Renal cortical epithelial cell (primary cell): ENCODE measurements at regions not wholly inside any gene's neighbourhood (a gene's known extent, or its start where the extent isn't known, plus 50 kb on each side); places are given as distances from the start of the nearest gene placed in this dataset.

Source experiments
- DNase-seq: peaks from one replicate; pipeline ENCODE4 v3.0.0-alpha.2; 2011; ENCODE audit warnings: low read depth

GRCh38 chr6:139647016-139647415 is 272.6 kb upstream of the CITED2 start:
- no peak for DNase-seq

GRCh38 chr6:139644821-139645220 is 270.4 kb upstream of the CITED2 start:
- DNase-seq = no peak

GRCh38 chr6:139643986-139644385 is 269.5 kb upstream of the CITED2 start:
- DNase-seq = no peak

GRCh38 chr6:139642346-139642745 is 267.9 kb upstream of the CITED2 start:
- DNase-seq = no peak

DNA sequence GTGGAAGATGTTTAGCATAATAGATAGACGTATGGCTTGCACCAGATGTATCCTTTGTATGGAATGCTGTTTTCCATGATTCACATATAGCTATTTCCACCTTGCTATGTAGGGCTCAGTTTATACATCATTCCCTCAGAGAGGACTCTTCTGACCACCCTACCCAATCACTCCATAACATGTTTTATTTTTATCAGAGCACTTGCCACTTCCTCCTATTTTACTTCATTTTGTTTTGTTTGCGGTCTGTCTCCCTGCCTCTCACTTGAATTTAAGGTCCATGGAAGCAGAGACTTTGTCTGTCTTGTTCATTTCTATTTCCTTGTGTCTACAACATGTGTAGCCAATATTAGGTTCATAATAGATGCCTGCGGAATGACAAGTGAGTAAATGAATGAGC is 266.9 kb upstream of the CITED2 start:
- no peak for DNase-seq

- DNase-seq = no peak
These were observed 266.5 kb upstream of the CITED2 start for GRCh38 chr6:139640921-139641320.

- DNase-seq = peak; percentile 21
These were observed 266.0 kb upstream of the CITED2 start for GRCh38 chr6:139640448-139640847.

DNA sequence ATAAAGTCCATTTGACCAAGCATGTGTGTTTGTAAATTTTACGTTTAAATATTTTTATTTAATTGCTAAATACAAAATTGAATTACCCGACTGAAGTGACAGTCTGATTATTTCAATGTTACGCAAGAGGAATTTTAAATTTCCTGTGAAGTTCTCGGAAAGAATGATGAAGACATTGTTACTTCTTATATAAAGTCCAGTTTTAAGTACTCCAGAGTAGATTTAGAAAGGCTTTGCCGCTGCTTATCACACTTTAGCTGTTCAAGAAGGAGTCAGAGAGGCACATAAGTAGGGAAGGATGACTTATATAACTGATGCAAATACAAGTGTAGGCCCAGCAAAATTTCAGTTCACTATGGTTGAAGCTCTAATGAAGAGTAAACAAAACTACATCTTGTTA is 265.1 kb upstream of the CITED2 start:
- DNase-seq = no peak

DNA sequence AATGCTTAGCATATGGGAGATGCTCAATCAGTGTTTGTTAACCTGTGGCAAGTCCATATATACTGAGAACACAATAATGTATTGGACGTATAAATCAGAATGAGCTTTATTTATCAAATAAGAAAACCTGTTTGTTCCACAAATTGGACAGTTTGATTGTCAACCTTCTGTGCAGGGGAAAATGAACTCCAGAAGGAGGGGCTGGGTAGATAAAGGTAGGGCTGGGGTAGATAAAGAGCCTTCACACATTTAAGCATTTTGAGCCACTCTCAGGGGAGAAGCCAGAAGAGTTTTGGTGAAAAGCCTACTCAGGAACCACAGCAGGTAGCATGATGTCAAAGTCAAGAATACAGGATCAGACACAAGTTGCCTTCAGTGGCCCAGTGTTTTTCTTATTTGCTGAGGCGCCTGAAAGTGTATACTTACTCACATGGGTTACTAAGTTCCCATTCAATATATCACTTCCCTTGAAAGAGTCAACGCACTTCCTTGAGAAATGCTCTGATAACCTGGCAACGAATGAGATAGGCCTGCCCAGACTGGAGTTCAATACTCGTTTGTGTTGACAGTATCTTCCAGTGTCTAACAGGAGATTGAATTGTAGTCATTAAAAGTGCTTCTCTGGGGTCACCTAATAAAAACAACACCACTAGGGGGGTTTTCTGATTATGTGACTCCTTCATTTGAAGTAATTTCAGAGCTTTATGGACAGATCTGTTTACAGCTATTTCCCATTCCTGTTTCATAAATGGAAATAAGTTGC is 263.9 kb upstream of the CITED2 start:
- DNase-seq = no peak

GRCh38 chr6:139637766-139638165 is 263.3 kb upstream of the CITED2 start:
- DNase-seq = no peak

DNA sequence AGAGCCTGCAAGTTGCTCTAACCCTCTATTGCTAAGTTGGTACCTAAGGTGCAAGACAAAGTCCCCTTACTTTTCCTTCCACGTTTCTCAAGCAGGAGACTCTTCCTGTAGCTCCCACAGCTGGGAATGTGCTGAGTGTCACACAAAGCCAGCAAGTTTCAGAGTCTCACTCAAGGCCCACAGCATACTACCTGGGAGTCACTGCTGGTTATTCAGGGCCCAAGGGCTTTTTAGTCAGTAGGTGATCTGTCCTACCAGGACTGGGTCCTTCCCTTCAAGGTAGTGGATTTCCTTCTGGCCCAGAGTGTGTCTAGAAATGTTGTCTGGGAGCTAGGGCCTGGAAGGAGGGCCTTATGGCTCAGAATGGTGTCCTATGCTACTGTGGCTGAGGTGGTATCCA is 261.9 kb upstream of the CITED2 start:
- no peak for DNase-seq

GRCh38 chr6:139635401-139636130 is 261.1 kb upstream of the CITED2 start:
- no peak for DNase-seq

DNA sequence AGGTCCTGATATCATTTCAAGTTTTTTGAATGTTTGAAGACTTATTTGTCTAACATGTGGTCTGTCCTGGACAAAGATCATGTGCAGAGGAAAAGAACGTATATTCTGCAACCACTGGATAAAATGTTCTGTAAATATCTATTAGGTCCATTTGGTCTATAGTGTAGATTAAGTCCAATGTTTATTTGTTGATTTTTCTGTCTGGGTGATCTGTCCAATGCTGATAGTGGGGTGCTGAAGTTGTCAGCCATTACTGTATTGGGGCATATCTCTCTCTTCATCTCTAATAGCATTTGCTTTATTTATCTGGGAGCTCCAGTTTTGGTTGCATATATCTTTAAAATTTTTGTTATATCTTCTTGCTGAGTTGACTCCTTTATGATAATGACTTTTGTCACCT is 258.4 kb upstream of the CITED2 start:
- DNase-seq = no peak

GRCh38 chr6:139628270-139628669 is 253.8 kb upstream of the CITED2 start:
- DNase-seq = no peak

- DNase-seq = no peak
These were observed 252.6 kb upstream of the CITED2 start for GRCh38 chr6:139627091-139627490.

DNA sequence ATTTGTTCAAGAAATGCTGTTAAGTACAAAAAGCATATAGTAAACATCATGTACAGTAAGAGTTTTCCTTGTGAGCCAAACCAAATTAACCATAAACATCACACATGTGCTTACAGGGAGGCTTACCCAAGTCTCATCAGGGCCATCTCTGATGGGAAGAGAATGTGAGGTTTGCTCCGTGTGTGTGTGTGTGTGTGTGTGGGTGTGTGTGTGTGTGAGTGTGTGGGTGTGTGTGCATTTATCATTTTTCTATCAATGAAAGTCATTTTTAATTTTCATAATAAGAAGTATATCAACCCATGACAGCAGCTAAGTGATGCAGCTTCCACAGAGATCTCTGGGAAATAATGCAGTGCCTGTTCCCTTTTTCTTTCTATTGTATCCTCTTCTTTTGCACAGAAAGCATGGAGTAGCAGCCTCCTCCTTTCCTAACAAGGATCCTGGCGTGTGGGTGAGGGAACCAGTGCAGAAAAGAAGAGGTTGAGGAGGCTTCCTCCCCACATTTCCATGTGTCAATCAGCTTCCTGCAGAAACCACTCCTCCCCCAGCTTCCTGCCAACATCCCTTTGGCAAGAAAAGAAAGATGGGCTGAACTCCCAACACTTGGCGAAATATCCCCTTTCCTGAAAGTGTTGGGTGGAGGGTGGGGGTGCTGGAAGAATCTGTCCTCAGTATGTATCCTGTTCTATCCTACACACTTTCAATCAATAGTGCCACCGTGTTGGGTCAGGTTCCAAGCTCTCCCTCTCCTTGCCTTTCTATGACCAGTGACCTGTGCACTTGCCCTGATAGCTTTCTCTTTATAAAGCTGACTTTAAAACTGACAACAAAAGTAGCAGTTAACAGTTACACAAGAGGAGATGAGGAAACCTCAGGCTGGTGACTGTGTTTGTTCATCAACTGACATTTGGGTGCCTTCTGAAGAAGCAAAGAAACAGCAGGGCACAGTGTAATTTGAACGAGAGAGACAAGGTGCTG is 251.8 kb upstream of the CITED2 start:
- peak; percentile 64 for DNase-seq

GRCh38 chr6:139625081-139625939 is 250.9 kb upstream of the CITED2 start:
- DNase-seq = no peak

DNA sequence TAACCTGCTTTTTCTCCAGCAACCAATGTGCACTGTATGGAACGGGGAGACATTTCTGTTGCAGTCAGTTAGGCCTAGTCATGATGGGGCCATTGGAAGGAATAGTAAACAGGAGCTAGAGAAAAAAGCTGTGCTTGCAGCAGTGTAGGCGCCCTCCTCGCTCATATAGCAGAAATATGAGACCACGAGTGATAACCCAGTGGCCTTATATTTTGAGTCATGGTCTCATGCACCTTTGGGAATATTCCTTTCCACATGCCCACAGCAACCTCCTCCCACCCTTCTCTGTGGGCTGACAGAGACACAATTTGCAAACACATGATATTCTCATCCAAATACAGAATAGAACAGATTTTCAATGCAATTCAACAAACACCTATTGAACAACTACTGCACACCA is 248.9 kb upstream of the CITED2 start:
- DNase-seq = no peak

GRCh38 chr6:139613496-139613895 is 239.0 kb upstream of the CITED2 start:
- DNase-seq = no peak

DNA sequence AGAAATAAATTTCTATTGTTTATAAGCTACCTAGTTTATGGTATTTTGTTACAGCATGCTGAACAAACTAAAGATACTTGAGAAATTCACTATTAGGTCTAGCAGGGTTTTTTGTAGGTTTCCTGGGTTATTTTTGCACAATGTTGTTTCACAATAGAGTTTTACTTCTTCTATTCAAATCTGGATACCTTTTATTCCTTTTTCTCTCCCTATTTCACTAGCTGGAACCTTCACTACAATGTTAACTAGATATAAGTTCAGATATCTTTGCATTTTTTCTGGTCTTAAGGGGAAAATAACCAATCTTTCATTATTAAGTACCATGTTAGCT is 237.7 kb upstream of the CITED2 start:
- no peak for DNase-seq

DNA sequence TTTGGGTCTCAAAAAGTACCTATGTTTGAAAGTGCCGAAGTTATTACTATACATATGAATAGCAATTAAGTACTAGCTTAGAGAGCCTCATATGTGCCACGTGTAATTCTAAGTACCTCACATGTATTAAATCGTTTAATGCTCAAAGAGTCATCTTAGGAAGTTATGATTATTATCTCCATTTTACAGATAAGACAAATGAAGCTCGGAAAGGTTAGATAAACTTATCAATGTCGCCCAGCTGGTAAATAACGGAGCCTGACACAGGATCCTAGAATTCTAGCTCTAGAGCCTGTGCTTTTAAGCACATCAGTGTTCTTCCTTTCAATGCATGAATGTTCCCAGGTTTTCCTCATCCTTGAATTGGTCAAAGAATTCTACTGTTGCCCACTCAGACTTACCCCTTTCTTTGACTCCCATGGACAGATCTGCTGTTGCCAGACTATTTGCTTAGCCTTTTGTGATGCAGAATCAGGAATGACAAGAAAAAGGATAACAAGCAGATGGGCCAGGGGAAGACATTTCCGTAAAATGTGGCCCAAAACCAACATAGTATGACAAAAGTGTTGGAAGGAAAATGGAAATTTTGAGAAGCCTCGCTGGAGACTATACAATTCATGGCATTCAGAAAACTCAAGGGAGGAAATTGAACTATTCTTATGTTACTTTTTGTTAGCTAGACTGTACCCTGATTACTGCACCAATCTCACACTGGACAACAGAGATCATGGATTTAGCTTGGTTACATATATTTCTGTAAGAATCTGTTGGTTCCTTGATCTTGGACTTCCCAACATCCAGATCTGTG is 237.1 kb upstream of the CITED2 start:
- no peak for DNase-seq
